NCI-H526 treated with DMSO at 0.1 percent for 48 hours (cell line): ENCODE measurements at regions not wholly inside any gene's neighbourhood (a gene's known extent, or its start where the extent isn't known, plus 50 kb on each side); places are given as distances from the start of the nearest gene placed in this dataset.
A peak's percentile ranks its signal among the peaks of the same experiment; 100 is the strongest.
"Not testable (repeated sequence)": the region's sequence is repeated elsewhere in the genome, so short reads cannot be mapped to it uniquely, and the experiment has no call there.

Experiments used
- DNase-seq: peaks from one replicate; lab custom pipeline; 2025; lab: John Stamatoyannopoulos, UW

GRCh38 chr7:82624965-82625364 is 181.4 kb upstream of the CACNA2D1 start:
- no peak for DNase-seq

GRCh38 chr7:82624337-82624736 is 180.8 kb upstream of the CACNA2D1 start:
- no peak for DNase-seq

DNA sequence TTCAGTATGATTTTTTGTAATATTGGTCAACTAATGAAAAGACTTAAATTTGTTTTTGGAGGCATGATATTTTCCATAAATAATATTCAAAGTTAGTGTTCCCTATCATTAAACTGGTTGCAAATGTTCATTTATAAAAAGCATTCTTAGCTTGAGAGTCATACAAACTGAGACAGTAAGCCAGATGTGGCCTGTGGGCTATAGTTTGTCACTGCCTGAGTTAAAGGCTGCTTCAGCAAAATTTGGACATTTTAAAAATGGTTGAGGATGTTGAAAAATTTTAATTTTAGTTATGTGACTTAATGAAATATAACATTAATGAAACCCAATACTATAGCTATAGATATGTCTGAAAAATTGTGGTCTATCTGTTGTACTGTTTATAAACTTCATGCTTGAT is 180.2 kb upstream of the CACNA2D1 start:
- DNase-seq: no peak

GRCh38 chr7:82617156-82617555 is 173.6 kb upstream of the CACNA2D1 start:
- DNase-seq: no peak

DNA sequence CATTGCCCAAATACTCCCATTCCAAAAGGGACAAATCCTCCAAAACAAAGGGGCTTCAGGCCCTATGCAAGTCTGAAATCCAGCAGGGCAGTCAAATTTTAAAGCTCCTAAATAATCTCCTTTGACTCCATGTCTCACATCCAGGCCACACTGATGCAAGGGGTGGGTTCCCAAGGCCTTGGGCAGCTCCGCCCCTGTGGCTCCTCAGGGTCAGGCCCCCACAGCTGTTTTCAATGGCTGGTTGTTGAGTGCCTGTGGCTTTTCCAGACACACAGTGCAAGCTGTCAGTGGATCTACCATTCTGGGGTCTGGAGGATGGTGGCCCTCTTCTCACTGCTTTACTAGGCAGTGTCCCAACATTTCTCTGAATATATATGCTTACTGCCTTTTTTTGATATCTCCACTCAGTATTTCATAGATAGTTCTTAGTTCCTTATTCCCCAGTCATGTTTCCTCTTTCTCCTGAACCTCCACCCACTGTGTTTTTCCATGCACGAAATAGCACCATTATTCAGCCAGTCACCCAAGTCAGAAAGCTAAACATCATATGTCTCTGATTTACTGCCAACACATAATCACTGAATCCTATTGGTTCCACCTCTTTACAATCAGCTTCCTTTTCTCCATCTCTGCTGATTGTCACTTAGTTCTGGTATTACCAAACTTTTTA is 172.6 kb upstream of the CACNA2D1 start:
- DNase-seq: no peak

DNA sequence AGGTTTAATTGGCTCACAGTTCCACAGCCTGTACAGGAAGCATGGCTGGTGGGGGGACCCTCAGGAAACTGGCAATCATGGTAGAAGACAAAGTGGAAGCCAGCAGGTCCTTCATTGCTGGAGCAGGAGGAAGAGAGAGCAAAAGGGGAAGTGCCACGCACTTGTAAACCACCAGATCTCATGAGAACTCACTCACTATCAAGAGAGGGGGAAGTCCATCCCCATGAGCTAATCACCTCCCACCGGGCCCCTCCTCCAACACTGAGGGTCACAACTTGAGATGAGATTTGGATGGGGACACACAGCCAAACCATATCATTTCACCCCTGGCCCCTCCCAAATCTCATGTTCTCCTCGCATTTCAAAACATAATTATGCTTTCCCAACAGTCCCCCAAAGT is 171.9 kb upstream of the CACNA2D1 start:
- DNase-seq: no peak

- no peak for DNase-seq
Observed at GRCh38 chr7:82609746-82610145, 166.2 kb upstream of the CACNA2D1 start.

- peak; percentile 31 for DNase-seq
Observed at GRCh38 chr7:82605247-82605864, 161.8 kb upstream of the CACNA2D1 start.

DNA sequence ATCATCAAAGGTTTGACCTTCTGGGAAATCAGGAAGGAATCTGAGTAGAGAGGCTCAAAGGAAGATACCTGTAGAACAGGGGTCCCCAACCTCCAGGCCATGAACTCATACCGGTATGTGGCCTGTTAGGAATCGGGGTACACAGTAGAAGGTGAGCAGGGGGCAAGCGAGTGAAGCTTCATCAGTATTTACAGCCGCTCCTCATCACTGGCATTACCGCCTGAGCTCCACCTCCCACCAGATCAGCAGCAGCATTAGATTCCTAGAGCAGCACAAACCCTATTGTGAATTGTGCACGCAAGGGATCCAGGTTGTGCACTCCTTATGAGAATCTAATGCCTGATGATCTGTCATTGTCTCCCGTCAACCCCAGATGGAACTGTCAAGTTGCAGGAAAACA is 158.5 kb upstream of the CACNA2D1 start:
- no peak for DNase-seq

- no peak for DNase-seq
Observed at GRCh38 chr7:82600531-82600930, 157.0 kb upstream of the CACNA2D1 start.

DNA sequence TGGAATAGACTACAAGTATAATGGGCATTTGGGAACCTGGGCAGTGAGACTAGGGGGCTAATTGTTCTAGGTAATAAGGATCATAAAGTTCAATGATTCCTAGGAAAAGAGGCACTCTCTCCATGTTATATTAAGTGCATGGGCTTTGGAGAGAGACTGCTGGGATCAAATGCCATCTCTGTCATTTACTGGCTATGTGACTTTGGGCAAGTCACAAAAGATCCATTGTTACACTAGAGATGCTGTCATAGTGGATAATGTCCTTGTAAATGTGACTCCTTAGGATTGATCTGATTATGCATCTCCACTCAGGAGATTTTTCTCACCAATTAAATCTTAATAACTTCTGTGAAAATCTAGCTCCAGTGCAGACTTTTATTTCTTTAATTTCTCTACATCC is 156.3 kb upstream of the CACNA2D1 start:
- DNase-seq: no peak

DNA sequence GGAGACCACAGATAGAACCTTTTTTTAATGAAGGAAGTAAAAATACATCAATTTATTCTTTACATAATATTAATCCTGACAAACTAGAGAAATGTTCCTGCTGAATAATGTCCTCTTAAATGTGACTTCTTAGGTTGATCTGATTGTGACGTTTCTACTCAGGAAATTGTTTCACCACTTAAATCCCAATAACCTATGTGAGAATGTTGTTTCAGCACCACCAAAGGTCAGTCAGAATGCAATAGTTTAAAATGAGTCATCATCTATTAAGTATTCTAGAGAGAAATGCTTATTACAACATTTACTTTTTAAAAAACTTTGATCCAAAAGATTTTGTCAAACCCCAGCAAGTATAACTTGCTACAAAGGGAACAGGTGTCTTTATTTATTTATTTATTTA is 155.4 kb upstream of the CACNA2D1 start:
- no peak for DNase-seq

DNA sequence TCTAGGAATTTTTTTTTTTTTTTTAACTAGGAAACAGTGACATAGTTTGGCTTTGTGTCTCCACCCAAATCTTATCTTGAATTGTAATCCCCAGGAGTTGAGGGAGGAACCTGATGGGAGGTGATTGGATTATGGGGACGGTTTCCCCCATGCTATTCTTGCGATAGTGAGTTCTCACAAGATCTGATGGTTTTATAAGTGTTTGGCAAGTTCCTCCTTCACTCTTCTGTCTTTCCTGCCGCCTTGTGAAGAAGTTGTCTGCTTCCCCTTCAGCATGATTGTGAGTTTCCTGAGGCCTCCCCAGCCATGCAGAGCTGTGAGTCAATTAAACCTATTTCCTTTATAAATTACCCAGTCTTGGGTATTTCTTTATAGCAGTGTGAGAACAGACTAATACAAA is 152.2 kb upstream of the CACNA2D1 start:
- DNase-seq: not testable (repeated sequence)

DNA sequence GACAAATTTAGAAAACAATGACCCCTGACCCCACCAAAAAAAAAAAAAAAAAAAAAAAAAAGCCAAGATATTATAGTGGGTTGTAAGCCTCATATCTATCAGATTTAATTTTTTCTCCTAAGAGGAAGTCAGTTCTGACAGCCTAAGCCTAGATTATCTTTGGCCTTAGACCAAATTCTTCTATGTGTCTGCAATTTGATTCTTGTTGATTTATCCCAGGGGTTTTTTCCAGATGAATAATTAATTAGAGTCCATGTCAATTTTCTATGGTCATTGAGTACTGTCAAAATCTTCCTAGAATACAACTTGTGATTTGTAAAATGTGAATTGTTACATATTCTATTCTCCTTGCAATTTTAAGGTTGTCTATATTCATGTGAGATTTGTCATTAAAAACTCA is 151.6 kb upstream of the CACNA2D1 start:
- DNase-seq: no peak

DNA sequence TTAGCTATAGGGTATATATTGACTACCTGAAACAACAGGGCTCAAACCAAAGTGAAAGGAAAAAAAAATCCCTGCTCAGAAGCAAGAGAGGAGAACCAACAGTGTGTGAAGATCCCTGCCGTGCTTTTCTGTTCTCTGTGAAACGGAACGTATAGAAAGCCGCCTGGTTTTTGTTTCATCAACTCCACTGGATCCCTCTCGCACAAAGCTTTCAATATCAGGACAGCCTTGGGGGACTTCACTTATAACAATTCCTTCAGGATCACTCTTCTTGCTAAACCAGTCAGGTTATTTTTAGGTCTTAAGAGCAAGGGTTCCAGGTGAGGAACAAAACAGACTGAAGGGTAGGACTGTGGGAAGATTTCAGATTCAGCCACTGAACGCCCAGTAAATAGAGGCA is 151.1 kb upstream of the CACNA2D1 start:
- no peak for DNase-seq

- DNase-seq: no peak
Observed at GRCh38 chr7:82593780-82594179, 150.2 kb upstream of the CACNA2D1 start.

DNA sequence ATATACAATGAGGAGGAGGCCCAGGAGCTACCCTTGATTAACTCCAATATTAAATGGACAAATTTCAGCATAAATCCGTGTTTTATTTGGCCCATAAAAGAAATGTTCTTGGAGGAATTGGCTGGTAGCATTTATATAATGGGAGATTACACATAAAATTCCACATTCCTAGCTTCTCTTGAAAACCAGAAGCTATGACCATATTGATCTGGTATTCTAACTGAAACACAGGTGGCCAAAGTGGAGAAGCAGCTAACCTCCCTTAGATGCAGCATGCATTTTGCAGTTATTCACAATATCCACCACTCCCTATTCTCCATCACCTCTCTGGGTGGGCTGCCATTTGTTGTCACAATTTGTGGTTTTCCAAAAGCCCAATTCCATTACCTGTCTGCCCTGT is 148.8 kb upstream of the CACNA2D1 start:
- DNase-seq: no peak

- DNase-seq: no peak
Observed at GRCh38 chr7:82579047-82579446, 135.5 kb upstream of the CACNA2D1 start.

GRCh38 chr7:82578430-82578829 is 134.9 kb upstream of the CACNA2D1 start:
- DNase-seq: no peak

DNA sequence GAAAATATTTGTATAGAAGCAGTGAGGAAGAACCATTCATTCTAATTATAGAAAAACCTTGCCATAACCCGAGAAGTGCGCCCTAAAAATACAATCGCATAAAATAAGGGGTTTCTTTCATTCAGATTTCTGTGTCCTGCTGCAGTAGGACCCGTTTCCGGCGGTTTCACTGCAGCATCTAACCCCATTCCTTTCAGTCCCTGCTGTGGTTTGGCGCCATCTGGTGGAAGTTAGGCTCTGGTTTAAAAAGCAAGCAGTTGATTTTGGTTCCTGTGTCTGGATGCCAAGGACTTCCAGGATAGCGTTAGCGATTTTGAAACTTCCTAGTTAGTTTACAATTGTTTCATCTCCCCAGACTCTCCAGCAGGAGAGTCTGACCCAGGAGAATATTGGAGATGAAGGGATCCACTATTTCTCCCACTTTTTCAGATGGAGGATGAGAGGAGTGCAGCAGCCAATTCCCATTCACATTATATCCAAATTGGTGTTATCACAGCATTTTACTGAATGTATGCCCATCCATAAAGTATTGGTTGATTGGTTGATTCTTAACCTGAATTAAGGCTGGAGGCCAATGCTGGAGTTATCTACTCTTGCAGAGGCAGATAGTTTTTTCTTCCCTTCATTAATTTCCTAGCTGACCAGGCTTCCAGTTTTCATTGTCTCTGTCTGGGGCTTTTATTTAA is 128.8 kb upstream of the CACNA2D1 start:
- DNase-seq: peak; percentile 67

DNA sequence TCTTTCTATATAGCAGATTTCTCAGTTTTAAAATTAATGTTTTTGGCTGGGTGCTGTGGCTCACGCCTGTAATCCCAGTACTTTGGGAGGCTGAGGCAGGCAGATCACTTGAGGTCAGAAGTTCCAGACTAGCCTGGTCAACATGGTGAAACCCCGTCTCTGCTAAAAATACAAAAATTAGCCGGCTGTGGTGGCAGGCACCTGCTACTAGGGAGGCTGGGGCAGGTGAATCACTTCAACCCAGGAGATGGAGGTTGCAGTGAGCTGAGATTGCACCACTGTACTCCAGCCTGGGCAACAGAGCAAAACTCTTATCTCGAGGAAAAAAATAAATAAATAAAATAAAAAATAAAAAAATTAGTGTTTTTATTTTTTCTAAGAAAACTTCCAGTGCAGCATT is 127.5 kb upstream of the CACNA2D1 start:
- DNase-seq: not testable (repeated sequence)

DNA sequence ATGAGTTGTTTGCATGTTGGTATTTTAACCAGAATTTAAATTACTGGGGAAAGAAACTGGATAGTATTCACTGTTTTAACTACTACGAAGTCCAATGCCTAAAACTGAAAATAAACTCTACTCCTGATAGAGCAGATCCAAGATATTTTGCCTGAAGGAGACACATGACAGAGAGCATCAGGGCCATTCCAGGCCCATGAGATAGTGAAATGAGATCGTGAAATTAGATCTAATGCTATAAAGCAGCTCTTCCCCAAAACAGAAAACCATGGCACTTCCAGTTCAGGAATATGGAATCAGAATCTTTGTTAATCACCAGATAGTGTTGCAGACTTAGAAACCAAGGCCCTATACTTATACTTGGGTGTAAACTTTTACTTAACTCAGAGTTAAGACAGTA is 124.3 kb upstream of the CACNA2D1 start:
- DNase-seq: no peak

- no peak for DNase-seq
Observed at GRCh38 chr7:82567356-82567755, 123.8 kb upstream of the CACNA2D1 start.

DNA sequence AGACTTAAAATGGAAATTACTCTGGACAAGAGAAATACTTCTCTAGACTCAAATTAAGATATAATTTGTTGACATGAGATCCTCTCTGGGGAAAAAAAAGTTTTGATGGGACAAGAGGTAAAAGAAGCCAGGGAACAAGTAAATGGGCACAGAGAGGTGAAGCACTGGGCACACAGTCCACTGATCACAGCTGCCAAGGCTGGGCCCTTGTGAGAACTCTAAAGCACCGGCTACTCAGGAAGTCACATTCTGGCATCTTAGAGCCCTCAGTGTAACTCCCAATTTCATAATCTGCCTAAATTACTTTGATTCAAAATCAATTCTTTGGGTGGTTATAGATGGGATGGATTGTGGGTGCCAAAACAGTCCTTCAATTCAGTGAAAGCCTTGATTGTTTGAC is 123.2 kb upstream of the CACNA2D1 start:
- DNase-seq: no peak
